GM23338 (cell line): ENCODE measurements at regions not wholly inside any gene's neighbourhood (a gene's known extent, or its start where the extent isn't known, plus 50 kb on each side); places are given as distances from the start of the nearest gene placed in this dataset.

Experiments used
- ATAC-seq: fragments of 200-7000 bp; cut with Tn5 transposase; 3 replicates; pipeline ENCODE4 v1.9.1; 2020
- DNase-seq: peaks from one replicate; pipeline ENCODE4 v3.0.0-alpha.2; 2015; ENCODE audit warnings: low spot score
- H2AFZ ChIP-seq: fragments of 200-600 bp; sonication (generic); 2 replicates; pipeline ENCODE4 v1.8.0; 2016; ENCODE audit warnings: antibody characterized with exemption, mild to moderate bottlenecking, moderate library complexity
- H3F3A ChIP-seq: fragments of 200-600 bp; sonication (generic); replicated peaks from 2 replicates; pipeline ENCODE4 v1.8.0; 2017; ENCODE audit warnings: antibody characterized with exemption, mixed run types, low read depth
- H3K27ac ChIP-seq: fragments of 200-600 bp; sonication (generic); 2 replicates; pipeline ENCODE4 v1.6.1; 2016; ENCODE audit warnings: low read depth
- H3K27me3 ChIP-seq: fragments of 200-600 bp; sonication (generic); 2 replicates; pipeline ENCODE4 v1.8.0; 2016; ENCODE audit warnings: mild to moderate bottlenecking, mixed run types, moderate library complexity; ENCODE audit not compliant: insufficient read depth
- H3K36me3 ChIP-seq: fragments of 200-600 bp; sonication (generic); 2 replicates; pipeline ENCODE4 v1.8.0; 2016; ENCODE audit warnings: mild to moderate bottlenecking; ENCODE audit not compliant: insufficient read depth
- H3K4me1 ChIP-seq: fragments of 200-600 bp; sonication (generic); 2 replicates; pipeline ENCODE4 v1.8.0; 2016; ENCODE audit warnings: mild to moderate bottlenecking, moderate library complexity; ENCODE audit not compliant: insufficient read depth
- H3K4me2 ChIP-seq: fragments of 200-600 bp; sonication (generic); 2 replicates; pipeline ENCODE4 v1.7.1; 2017; ENCODE audit warnings: mixed run types
- H3K4me3 ChIP-seq: fragments of 200-600 bp; sonication (generic); 2 replicates; pipeline ENCODE4 v1.6.1; 2016; ENCODE audit warnings: mixed run types
- H3K79me2 ChIP-seq: fragments of 200-600 bp; sonication (generic); replicated peaks from 2 replicates; pipeline ENCODE4 v1.8.0; 2017; ENCODE audit warnings: mild to moderate bottlenecking; ENCODE audit not compliant: insufficient read depth
- H3K9me2 ChIP-seq: fragments of 200-600 bp; sonication (generic); 2 replicates; pipeline ENCODE4 v1.8.0; 2017; ENCODE audit not compliant: insufficient read depth
- H4K20me1 ChIP-seq: fragments of 200-600 bp; sonication (generic); replicated peaks from 2 replicates; pipeline ENCODE4 v1.8.0; 2017; ENCODE audit warnings: mild to moderate bottlenecking; ENCODE audit not compliant: insufficient read depth
- H3K27ac Mint-ChIP-seq: 2 replicates; pipeline ENCODE4 v1.8.0; 2020; ENCODE audit warnings: inconsistent platforms, mild to moderate bottlenecking, moderate library complexity, mixed read lengths
- H3K27me3 Mint-ChIP-seq: 3 replicates; pipeline ENCODE4 v1.8.0; 2022; ENCODE audit warnings: low read depth, mild to moderate bottlenecking, moderate library complexity, mixed read lengths, inconsistent platforms; ENCODE audit not compliant: insufficient read depth, poor library complexity
- H3K36me3 Mint-ChIP-seq: 3 replicates; pipeline ENCODE4 v1.8.0; 2021; ENCODE audit warnings: low read depth, mild to moderate bottlenecking, inconsistent platforms, moderate library complexity, mixed read lengths
- H3K4me1 Mint-ChIP-seq: 3 replicates; pipeline ENCODE4 v1.8.0; 2020; ENCODE audit warnings: mild to moderate bottlenecking, inconsistent platforms, mixed read lengths
- H3K4me3 Mint-ChIP-seq: 3 replicates; pipeline ENCODE4 v1.8.0; 2021; ENCODE audit warnings: moderate library complexity, mild to moderate bottlenecking, inconsistent platforms, mixed read lengths
- H3K9me3 Mint-ChIP-seq: 3 replicates; pipeline ENCODE4 v1.8.0; 2020; ENCODE audit warnings: moderate library complexity, mild to moderate bottlenecking, inconsistent platforms, mixed read lengths
- ETS1 ChIP-seq: IDR thresholded peaks from 2 replicates; pipeline ENCODE4 v1.6.1; 2016; ENCODE audit warnings: antibody characterized with exemption
- EZH2 ChIP-seq: fragments of 200-600 bp; sonication (generic); IDR thresholded peaks from one replicate; pipeline ENCODE4 v1.8.0; 2017; ENCODE audit warnings: antibody characterized with exemption, mild to moderate bottlenecking, low read depth; ENCODE audit not compliant: unreplicated experiment
- JUNB ChIP-seq: IDR thresholded peaks from one replicate; pipeline ENCODE4 v1.6.1; 2016; ENCODE audit warnings: antibody characterized with exemption; ENCODE audit not compliant: unreplicated experiment
- POLR2AphosphoS5 ChIP-seq: IDR thresholded peaks from 2 replicates; pipeline ENCODE4 v1.6.1; 2016; ENCODE audit warnings: antibody characterized with exemption, low read depth
- REST ChIP-seq: IDR thresholded peaks from one replicate; pipeline ENCODE4 v1.6.1; 2018; ENCODE audit warnings: antibody characterized with exemption; ENCODE audit not compliant: unreplicated experiment
- STAT1 ChIP-seq: IDR thresholded peaks from one replicate; pipeline ENCODE4 v1.6.1; 2016; ENCODE audit warnings: antibody characterized with exemption; ENCODE audit not compliant: unreplicated experiment
- ZNF331 ChIP-seq: fragments of 250-450 bp; sonication (Bioruptor Pico); IDR thresholded peaks from 2 replicates; pipeline ENCODE4 v1.5.0; 2020; ENCODE audit warnings: low read depth, mild to moderate bottlenecking, moderate library complexity
- TF ChIP-seq, protein P1 (sequence below): fragments of 250-450 bp; sonication (Bioruptor Pico); IDR thresholded peaks from 2 replicates; pipeline ENCODE4 v1.5.0; 2020; ENCODE audit warnings: mild to moderate bottlenecking, moderate library complexity

DNA sequence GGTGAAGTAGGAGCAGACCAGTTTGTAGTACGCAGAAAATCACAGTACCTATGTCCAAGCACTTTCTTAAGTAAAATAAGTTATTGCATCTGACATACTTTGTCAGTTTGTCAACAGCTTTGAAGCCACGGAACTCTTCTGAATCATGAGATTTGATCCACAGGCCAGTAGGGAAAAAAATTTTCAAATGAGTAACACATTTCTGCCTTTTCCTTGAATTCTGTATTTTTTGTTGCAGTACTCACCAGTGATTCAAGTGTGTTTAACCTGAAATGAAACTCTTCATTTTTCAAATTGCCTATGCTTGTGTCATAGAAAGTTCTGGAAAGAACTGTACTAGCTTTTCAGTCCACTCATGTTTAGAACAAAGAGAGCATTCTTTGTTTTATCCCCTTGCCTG is 337.7 kb downstream of the GATA3 start:
- no peak overlapping the region; the same call in 1 of the 2 replicates for H2AFZ ChIP-seq
- ATAC-seq, result no peak

GRCh38 chr10:8393531-8393930 is 339.0 kb downstream of the GATA3 start:
- DNase-seq, result no peak
- no peaks in the 10 kb centered on the region for H4K20me1 ChIP-seq
- H3K4me3 ChIP-seq, result no peak overlapping the region
- H3K79me2 ChIP-seq, result no peaks in the 10 kb centered on the region
- no peak overlapping the region for H3K4me2 ChIP-seq
- Mint-ChIP-seq H3K27ac (no peak overlapping the region), H3K4me3 (no peak overlapping the region), H3K27me3 (no peaks in the 10 kb centered on the region), H3K9me3 (no peaks in the 10 kb centered on the region), H3K4me1 (no peaks in the 10 kb centered on the region; the same call in 2 of the 3 replicates), H3K36me3 (no peaks in the 10 kb centered on the region; the same call in 2 of the 3 replicates)
- H3K9me2 ChIP-seq, result peaks cover 7% of the 10 kb centered on the region; the same call in 1 of the 2 replicates
- H2AFZ ChIP-seq, result no peak overlapping the region
- H3F3A ChIP-seq, result no peaks in the 10 kb centered on the region
- H3K36me3 ChIP-seq, result no peaks in the 10 kb centered on the region
- no peak overlapping the region for H3K27ac ChIP-seq
- H3K27me3 ChIP-seq, result no peaks in the 10 kb centered on the region
- no peak for ATAC-seq
- no peaks in the 10 kb centered on the region for H3K4me1 ChIP-seq
- TF ChIP-seq STAT1 (no peak), EZH2 (no peak), REST (no peak), POLR2AphosphoS5 (no peak), ETS1 (no peak), JUNB (no peak), ZNF331 (CRISPR knock-in tag) (no peak)
- TF ChIP-seq, protein P1, sequence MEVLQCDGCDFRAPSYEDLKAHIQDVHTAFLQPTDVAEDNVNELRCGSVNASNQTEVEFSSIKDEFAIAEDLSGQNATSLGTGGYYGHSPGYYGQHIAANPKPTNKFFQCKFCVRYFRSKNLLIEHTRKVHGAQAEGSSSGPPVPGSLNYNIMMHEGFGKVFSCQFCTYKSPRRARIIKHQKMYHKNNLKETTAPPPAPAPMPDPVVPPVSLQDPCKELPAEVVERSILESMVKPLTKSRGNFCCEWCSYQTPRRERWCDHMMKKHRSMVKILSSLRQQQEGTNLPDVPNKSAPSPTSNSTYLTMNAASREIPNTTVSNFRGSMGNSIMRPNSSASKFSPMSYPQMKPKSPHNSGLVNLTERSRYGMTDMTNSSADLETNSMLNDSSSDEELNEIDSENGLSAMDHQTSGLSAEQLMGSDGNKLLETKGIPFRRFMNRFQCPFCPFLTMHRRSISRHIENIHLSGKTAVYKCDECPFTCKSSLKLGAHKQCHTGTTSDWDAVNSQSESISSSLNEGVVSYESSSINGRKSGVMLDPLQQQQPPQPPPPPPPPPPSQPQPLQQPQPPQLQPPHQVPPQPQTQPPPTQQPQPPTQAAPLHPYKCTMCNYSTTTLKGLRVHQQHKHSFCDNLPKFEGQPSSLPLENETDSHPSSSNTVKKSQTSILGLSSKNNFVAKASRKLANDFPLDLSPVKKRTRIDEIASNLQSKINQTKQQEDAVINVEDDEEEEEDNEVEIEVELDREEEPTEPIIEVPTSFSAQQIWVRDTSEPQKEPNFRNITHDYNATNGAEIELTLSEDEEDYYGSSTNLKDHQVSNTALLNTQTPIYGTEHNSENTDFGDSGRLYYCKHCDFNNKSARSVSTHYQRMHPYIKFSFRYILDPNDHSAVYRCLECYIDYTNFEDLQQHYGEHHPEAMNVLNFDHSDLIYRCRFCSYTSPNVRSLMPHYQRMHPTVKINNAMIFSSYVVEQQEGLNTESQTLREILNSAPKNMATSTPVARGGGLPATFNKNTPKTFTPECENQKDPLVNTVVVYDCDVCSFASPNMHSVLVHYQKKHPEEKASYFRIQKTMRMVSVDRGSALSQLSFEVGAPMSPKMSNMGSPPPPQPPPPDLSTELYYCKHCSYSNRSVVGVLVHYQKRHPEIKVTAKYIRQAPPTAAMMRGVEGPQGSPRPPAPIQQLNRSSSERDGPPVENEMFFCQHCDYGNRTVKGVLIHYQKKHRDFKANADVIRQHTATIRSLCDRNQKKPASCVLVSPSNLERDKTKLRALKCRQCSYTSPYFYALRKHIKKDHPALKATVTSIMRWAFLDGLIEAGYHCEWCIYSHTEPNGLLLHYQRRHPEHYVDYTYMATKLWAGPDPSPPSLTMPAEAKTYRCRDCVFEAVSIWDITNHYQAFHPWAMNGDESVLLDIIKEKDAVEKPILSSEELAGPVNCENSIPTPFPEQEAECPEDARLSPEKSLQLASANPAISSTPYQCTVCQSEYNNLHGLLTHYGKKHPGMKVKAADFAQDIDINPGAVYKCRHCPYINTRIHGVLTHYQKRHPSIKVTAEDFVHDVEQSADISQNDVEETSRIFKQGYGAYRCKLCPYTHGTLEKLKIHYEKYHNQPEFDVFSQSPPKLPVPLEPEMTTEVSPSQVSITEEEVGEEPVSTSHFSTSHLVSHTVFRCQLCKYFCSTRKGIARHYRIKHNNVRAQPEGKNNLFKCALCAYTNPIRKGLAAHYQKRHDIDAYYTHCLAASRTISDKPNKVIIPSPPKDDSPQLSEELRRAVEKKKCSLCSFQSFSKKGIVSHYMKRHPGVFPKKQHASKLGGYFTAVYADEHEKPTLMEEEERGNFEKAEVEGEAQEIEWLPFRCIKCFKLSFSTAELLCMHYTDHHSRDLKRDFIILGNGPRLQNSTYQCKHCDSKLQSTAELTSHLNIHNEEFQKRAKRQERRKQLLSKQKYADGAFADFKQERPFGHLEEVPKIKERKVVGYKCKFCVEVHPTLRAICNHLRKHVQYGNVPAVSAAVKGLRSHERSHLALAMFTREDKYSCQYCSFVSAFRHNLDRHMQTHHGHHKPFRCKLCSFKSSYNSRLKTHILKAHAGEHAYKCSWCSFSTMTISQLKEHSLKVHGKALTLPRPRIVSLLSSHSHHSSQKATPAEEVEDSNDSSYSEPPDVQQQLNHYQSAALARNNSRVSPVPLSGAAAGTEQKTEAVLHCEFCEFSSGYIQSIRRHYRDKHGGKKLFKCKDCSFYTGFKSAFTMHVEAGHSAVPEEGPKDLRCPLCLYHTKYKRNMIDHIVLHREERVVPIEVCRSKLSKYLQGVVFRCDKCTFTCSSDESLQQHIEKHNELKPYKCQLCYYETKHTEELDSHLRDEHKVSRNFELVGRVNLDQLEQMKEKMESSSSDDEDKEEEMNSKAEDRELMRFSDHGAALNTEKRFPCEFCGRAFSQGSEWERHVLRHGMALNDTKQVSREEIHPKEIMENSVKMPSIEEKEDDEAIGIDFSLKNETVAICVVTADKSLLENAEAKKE (CRISPR knock-in tag), result no peak

More for the DNA sequence above, 337.7 kb downstream of the GATA3 start:
- no peaks in the 10 kb centered on the region for H3K27me3 ChIP-seq
- H3K9me2 ChIP-seq, result peaks cover 7% of the 10 kb centered on the region; the same call in 1 of the 2 replicates
- no peak overlapping the region for H3K4me3 ChIP-seq
- H4K20me1 ChIP-seq, result no peaks in the 10 kb centered on the region
- no peaks in the 10 kb centered on the region for H3K27me3 Mint-ChIP-seq
- H3K36me3 Mint-ChIP-seq, result no peaks in the 10 kb centered on the region; the same call in 2 of the 3 replicates
- H3K27ac Mint-ChIP-seq, result no peak overlapping the region
- DNase-seq, result no peak
- no peaks in the 10 kb centered on the region for H3F3A ChIP-seq
- no peak for TF ChIP-seq ETS1
- H3K4me2 ChIP-seq, result no peak overlapping the region
- no peak overlapping the region for H3K4me3 Mint-ChIP-seq
- no peaks in the 10 kb centered on the region for H3K36me3 ChIP-seq
- no peaks in the 10 kb centered on the region for H3K79me2 ChIP-seq
- H3K4me1 ChIP-seq, result no peaks in the 10 kb centered on the region
- H3K9me3 Mint-ChIP-seq, result no peaks in the 10 kb centered on the region
- no peaks in the 10 kb centered on the region; the same call in 2 of the 3 replicates for H3K4me1 Mint-ChIP-seq
- no peak overlapping the region for H3K27ac ChIP-seq
